Thymus (tissue), 11 donors: ENCODE measurements at regions not wholly inside any gene's neighbourhood (a gene's known extent, or its start where the extent isn't known, plus 50 kb on each side); places are given as distances from the start of the nearest gene placed in this dataset.
"Not testable (repeated sequence)": the region's sequence is repeated elsewhere in the genome, so short reads cannot be mapped to it uniquely, and the experiment has no call there.

Source experiments
- DNase-seq, 9 donors: peaks; one replicate each; pipeline ENCODE4 v3.0.0-alpha.2; 2013; ENCODE audit warnings: low spot score in 9 of 9, low read depth in 6 of 9, missing footprints in 1 of 9
- H3K27ac ChIP-seq, 2 donors: one replicate each; pipeline ENCODE4 v1.5.1; 2013; ENCODE audit warnings: control low read depth in 1 of 2, low read depth in 1 of 2, low read length in 1 of 2, mild to moderate bottlenecking in 1 of 2, moderate library complexity in 1 of 2
- H3K27me3 ChIP-seq, 2 donors: one replicate each; pipeline ENCODE4 v1.5.1; 2013; ENCODE audit warnings: low read length in 1 of 2; ENCODE audit not compliant: control insufficient read depth in 2 of 2, insufficient read depth in 1 of 2
- H3K36me3 ChIP-seq, 2 donors: one replicate each; pipeline ENCODE4 v1.5.1; 2013; ENCODE audit warnings: low read length in 1 of 2, mild to moderate bottlenecking in 1 of 2, moderate library complexity in 1 of 2; ENCODE audit not compliant: control insufficient read depth in 2 of 2, insufficient read depth in 2 of 2
- H3K4me1 ChIP-seq, 2 donors: one replicate each; pipeline ENCODE4 v1.5.1; 2013; ENCODE audit warnings: low read length in 2 of 2; ENCODE audit not compliant: control insufficient read depth in 2 of 2, insufficient read depth in 2 of 2
- H3K4me3 ChIP-seq, 2 donors: one replicate each; pipeline ENCODE4 v1.5.1; 2013; ENCODE audit warnings: low read length in 2 of 2, control low read depth in 1 of 2, mild to moderate bottlenecking in 1 of 2
- H3K9me3 ChIP-seq, 2 donors: one replicate each; pipeline ENCODE4 v1.5.1; 2013; ENCODE audit warnings: low read length in 1 of 2, mild to moderate bottlenecking in 1 of 2; ENCODE audit not compliant: control insufficient read depth in 2 of 2, insufficient read depth in 1 of 2
- WGBS: extraction: QIAGEN DNeasy Blood & Tissue Kit; methylation state at CpG from one replicate; pipeline ENCODE4 v1.1.7; 2013; 5-methylcytosine and 5-hydroxymethylcytosine counted together
- donor health status: healthy.

DNA sequence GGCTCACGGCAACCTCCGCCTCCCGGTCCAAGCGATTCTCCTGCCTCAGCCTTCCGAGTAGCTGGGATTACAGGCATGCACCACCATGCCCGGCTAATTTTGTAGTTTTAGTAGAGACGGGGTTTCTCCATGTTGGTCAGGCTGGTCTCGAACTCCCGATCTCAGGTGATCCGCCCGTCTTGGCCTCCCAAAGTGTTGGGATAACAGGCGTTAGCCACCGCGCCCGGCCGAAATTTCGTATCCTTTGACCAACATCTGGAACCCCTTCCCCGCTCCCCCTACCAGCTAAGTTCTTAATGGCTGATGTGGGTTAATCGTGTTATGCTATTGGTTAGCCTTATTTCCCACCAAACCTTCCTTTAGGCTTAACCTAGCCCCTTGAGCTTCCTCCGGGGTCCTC is 113.6 kb downstream of the KLF13 start:
- not testable (repeated sequence) for H3K9me3 ChIP-seq, DNase-seq, H3K27ac ChIP-seq, H3K36me3 ChIP-seq, H3K4me3 ChIP-seq, H3K27me3 ChIP-seq
- 96% methylated on average over 20 of the region's 20 CpGs for WGBS
- H3K4me1 ChIP-seq = peaks cover 31 to 38% of the 10 kb centered on the region in 2 donors

DNA sequence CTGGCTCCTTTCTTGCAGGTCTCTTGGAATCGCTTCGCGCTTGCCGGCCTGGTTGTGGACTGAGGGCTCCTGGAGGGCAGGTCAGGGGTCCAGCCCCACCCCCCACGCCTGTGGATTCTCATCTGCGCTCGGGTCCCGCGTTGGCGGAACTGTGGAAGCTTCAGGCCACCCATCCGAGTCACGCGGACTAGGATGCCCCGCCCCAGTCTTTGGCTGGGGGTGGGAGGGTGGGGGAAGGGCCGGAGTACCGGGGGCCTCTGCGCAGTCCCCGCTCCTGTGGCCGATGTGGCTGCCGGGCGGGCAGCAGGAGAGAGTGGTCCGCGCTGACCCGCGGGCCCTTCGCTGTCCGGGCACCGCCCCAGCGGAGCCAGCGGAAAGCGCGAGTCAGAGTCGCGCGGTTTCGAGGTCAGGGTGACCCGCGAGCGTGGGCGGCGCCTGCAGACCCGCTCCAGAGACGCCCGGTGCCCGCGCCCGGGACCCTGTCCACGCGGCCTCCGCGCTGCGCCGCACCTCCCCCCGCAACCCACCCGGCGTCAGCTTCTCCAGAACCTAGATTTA is 114.2 kb downstream of the KLF13 start:
- Histone ChIP-seq H3K9me3 (no peaks in the 10 kb centered on the region), H3K27me3 (peaks cover 0 to 4% of the 10 kb centered on the region in 2 donors), H3K4me1 (peaks cover 24 to 32% of the 10 kb centered on the region in 2 donors), H3K4me3 (peak overlapping the region; percentile 25 to 53), H3K27ac (peak overlapping the region in 1 of 2 donors; percentile 15), H3K36me3 (no peaks in the 10 kb centered on the region)
- DNase-seq = peak in 1 of 9 donors; percentile 48
- WGBS = 6% methylated on average over 56 of the region's 56 CpGs

DNA sequence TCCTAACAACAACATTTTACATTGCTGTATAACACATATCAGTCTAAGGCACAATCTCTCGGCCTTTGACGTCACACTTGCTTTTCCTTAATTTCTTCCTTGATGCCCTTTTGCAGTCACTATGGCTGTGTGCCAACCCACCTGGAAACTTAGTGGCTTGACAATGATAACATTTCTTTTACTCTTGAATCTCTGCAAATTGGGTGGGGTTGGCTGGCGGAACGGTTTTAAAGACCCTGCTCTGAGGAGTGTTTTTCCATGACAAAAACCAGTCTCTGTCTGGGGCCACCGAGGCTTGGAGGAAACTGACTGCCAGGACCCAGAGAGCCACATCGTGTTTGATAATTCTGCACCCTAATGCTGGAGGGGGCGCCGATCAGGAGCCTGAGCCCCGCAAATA is 115.6 kb downstream of the KLF13 start:
- Histone ChIP-seq H3K27me3 (peaks cover 0 to 4% of the 10 kb centered on the region in 2 donors), H3K9me3 (no peaks in the 10 kb centered on the region), H3K4me1 (peaks cover 11 to 18% of the 10 kb centered on the region in 2 donors), H3K36me3 (no peaks in the 10 kb centered on the region), H3K27ac (no peak overlapping the region), H3K4me3 (no peak overlapping the region)
- DNase-seq = no peak
- 93% methylated on average over 9 of the region's 9 CpGs for WGBS

DNA sequence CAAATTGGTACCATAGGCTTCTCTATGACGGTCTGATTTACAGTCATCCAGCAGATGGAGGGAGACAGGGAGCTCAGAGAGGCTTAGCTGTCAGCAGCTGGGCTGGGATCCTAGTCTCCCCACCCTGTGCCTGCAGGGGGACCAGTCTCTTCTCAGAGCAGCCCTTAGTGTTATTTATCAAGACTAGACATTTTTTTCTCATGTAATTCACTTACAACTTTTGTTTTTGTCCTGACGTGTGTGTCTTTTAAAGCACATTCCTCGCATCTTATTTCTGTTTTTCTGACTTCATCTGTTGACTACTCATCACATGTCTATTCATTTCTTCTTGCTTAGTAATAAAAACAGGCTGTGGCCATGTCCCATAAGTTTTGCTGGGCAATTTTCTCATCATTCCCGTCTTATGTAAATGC is 116.1 kb downstream of the KLF13 start:
- no peak overlapping the region for H3K27ac ChIP-seq
- H3K4me3 ChIP-seq = no peak overlapping the region
- H3K9me3 ChIP-seq = no peaks in the 10 kb centered on the region

DNA sequence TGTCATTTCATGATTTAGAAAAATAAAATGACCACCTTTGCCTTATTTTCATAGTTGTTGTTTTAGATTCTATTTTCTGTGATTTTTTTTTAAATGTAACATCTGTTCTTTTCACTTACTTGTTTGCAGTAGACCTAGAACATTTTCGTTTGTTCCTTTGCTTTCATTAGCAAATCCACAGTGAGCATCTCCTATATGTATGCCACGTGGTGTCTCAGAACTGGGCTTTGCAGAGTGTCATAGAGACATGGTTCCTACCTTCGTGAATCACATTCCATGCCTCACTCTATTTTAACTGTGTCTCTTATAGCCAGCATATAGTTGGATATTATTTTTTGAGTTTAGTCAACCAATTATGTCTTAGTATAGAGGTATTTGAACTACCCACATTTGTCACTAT is 118.2 kb downstream of the KLF13 start:
- WGBS = 93% methylated on average over 3 of the region's 3 CpGs
- no peak for DNase-seq
- Histone ChIP-seq H3K36me3 (no peaks in the 10 kb centered on the region), H3K27me3 (peaks cover 0 to 4% of the 10 kb centered on the region in 2 donors), H3K9me3 (no peaks in the 10 kb centered on the region), H3K4me1 (peaks cover 2 to 11% of the 10 kb centered on the region in 2 donors), H3K27ac (no peak overlapping the region), H3K4me3 (no peak overlapping the region)

More for the DNA sequence above, 116.1 kb downstream of the KLF13 start:
- Histone ChIP-seq H3K27me3 (peaks cover 0 to 4% of the 10 kb centered on the region in 2 donors), H3K4me1 (peaks cover 7 to 13% of the 10 kb centered on the region in 2 donors), H3K36me3 (no peaks in the 10 kb centered on the region)
- DNase-seq = no peak
- 92% methylated on average over 4 of the region's 4 CpGs for WGBS

DNA sequence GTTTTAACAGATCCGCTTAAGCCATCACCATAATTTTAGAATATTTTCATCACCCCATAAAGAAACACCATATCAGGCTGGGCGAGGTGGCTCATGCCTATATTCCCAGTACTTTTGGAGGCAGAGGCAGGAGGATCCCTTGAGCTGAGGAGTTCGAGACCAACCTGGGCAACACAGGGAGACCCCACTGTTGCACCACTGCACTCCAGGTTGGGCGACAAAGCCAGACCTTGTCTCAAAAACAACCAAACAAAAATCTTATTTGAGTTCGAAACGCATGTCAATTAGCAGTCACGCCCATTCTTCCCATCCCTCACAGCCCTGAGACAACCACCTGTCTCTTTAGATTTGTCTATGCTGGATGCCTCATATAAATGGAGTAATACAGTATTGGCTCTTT is 119.9 kb downstream of the KLF13 start:
- Histone ChIP-seq H3K27me3 (peaks cover 0 to 2% of the 10 kb centered on the region in 2 donors), H3K9me3 (no peaks in the 10 kb centered on the region), H3K4me1 (peaks cover 0 to 6% of the 10 kb centered on the region in 2 donors), H3K4me3 (no peak overlapping the region), H3K27ac (no peak overlapping the region), H3K36me3 (no peaks in the 10 kb centered on the region)
- 97% methylated on average over 7 of the region's 7 CpGs for WGBS
- DNase-seq = no peak

DNA sequence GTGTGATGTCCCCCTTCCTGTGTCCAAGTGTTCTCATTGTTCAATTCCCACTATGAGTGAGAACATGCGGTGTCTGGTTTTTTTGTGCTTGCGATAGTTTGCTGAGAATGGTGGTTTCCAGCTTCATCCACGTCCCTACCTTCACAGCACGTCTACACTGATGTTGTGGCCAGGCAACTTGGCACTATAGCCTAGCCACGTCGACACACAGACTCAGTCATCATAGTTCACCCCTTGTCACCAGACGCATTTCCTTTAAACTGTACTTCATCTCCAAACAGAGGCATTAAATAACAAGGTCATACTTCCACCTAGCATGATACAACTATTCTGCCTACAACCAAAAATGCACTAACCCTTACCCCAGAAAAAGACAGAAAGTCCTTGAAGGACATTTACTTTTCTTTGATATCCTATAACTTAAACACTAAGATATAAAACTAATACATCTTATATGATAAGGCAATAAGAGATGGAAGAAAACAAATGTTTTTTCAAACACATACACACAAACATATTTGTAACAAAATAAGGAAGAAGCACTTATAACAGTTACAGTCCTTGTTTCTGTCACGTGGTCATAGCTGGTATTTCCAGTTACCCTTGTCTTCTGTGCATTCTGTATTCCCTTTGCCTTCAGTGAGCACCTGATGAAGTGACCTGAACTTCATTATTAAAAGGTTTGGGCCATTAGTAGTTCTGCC is 121.4 kb downstream of the KLF13 start:
- H3K27ac ChIP-seq = no peak overlapping the region
- H3K27me3 ChIP-seq = no peaks in the 10 kb centered on the region
- peaks cover 0 to 6% of the 10 kb centered on the region in 2 donors for H3K4me1 ChIP-seq
- H3K4me3 ChIP-seq = no peak overlapping the region
- no peak for DNase-seq
- peaks cover 0 to 2% of the 10 kb centered on the region in 2 donors for H3K9me3 ChIP-seq
- 80% methylated on average over 8 of the region's 8 CpGs for WGBS
- H3K36me3 ChIP-seq = no peaks in the 10 kb centered on the region

DNA sequence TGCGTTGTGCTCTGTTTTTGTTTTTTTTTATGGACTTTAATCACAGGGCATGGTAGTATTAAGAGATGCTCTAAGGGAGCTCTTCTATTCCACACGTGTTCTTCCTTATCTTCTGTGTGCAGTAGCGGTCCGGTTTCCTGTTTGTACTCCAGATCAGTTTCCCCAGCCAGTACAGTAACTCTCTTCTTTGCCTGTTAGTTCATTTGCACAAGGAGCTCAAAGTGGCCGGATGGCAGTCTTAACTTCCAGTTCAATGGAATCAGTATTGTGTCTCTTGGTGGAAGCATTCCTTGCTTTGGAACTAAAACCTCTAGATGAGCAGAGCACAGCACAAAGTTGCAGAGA is 122.0 kb downstream of the KLF13 start:
- no peak for DNase-seq
- no peak overlapping the region for H3K4me3 ChIP-seq
- WGBS = 27% methylated on average over 5 of the region's 5 CpGs
- no peak overlapping the region for H3K27ac ChIP-seq
- H3K36me3 ChIP-seq = no peaks in the 10 kb centered on the region
- H3K9me3 ChIP-seq = peaks cover 0 to 2% of the 10 kb centered on the region in 2 donors
- H3K4me1 ChIP-seq = peaks cover 0 to 6% of the 10 kb centered on the region in 2 donors
- H3K27me3 ChIP-seq = no peaks in the 10 kb centered on the region

DNA sequence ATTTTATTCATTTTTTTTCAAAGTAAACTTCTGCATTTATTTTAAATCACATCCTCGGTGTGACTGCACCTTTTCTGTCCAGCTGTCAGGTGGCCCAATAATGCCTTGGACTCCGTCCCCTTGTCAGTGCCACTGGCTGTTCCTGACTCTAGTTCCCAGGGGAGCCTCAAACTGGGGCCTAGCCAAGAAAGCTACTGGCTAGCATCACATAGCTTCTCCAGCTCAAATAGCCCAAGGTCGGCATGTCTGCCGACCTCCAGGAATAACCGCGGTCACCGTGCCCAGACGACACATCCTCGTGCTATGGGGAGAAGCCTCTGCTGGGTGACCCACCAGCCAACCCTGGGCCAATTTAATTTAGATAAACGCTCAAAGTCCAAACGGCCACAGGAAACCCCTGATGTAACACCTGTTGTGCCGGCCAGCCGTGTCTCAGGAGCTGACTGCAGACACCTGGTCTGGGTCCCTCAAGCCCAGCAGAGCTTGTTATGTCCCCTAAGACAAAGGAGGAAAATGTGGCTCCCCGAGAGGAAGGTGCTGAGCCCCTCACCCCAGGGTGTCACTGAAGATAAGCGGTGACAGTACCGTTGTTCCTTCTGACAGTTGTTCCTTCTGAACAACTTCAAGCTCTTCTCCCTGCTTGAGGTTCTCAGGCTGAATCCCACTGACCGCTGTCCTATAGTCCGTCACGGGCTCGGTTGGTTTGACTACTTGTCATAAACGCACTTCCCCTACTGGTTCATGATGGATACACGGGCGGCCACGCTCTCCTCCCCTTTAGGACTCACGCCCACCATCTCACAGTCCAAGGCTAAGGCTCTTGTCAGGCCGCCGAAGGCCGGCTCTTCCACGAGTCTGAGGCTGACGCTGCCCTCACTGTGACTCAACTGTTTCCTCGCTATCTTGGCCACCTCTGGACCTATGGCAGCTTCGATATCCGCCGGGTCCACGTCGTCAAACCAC is 126.2 kb downstream of the KLF13 start:
- 98% methylated on average over 36 of the region's 36 CpGs for WGBS
- Histone ChIP-seq H3K4me1 (peaks cover 0 to 10% of the 10 kb centered on the region in 2 donors), H3K9me3 (peaks cover 0 to 2% of the 10 kb centered on the region in 2 donors), H3K27ac (no peak overlapping the region), H3K4me3 (no peak overlapping the region), H3K36me3 (no peaks in the 10 kb centered on the region), H3K27me3 (no peaks in the 10 kb centered on the region)
- no peak for DNase-seq
